T-helper 1 cell treated with Interleukin-12 subunit alpha and Interleukin-12 subunit beta and Interleukin-4 antibody, amounts not matched to agents 30 ng/mL and 1 ng/mL, for 36 hours (primary cell): ENCODE measurements at regions not wholly inside any gene's neighbourhood (a gene's known extent, or its start where the extent isn't known, plus 50 kb on each side); places are given as distances from the start of the nearest gene placed in this dataset.
"Not testable (repeated sequence)": the region's sequence is repeated elsewhere in the genome, so short reads cannot be mapped to it uniquely, and the experiment has no call there.

Experiments
- intact Hi-C: fragments of 100-400 bp; cut with micrococcal nuclease; formaldehyde crosslinking; loops from one replicate; pipeline ENCODE4 v1.15.1; 2024

DNA sequence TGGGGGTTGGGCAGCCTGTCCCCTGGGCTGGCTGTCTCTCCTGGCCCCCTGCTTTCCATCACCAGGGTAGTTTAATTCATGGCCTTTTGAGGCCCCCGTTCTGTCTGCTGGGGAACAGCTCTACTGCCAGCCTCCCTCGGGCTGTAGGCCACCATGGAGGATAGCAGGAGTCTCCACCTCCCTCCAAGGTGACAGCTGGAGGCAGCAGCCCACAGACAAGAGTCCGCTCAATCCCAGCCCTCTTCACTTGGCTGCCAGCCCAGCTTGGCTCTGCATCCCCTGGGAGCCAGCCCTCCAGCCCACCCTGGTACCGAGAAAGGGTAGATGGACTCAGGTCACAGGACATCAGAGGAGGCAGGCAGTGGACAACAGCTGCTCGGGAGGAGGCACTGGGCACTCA, 194.6 kb upstream of the SDK2 start:
- intact Hi-C loops = no loop called here

- intact Hi-C loops = no loop called here
Observed at GRCh38 chr17:73840829-73841228, 196.6 kb upstream of the SDK2 start.

GRCh38 chr17:73841431-73842060, 197.3 kb upstream of the SDK2 start:
- intact Hi-C loops = no loop called here

GRCh38 chr17:73847952-73848351, 203.7 kb upstream of the SDK2 start:
- intact Hi-C loops = no loop called here

- intact Hi-C loops = no loop called here
Observed at GRCh38 chr17:73850426-73850825, 206.2 kb upstream of the SDK2 start.

GRCh38 chr17:73851091-73851490, 206.8 kb upstream of the SDK2 start:
- intact Hi-C loops = no loop called here

DNA sequence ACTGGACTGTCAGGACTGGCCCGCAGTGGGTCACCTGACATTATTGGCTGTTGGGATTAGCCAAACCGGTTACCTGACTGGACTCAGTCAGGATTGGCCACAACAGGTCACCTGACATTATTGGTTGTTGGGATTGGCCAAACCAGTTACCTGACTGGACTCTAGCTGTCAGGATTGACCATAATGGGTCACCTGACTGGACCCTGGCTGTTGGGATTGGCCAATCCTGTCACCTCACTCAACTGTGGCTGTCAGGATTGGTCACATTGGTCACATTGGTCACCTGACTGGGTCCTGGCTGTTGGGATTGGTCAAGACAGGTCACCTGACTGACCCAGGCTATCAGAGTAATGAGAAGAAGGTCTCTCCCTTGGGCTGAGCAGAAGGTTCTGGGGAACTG, 207.7 kb upstream of the SDK2 start:
- intact Hi-C loops = no loop called here

DNA sequence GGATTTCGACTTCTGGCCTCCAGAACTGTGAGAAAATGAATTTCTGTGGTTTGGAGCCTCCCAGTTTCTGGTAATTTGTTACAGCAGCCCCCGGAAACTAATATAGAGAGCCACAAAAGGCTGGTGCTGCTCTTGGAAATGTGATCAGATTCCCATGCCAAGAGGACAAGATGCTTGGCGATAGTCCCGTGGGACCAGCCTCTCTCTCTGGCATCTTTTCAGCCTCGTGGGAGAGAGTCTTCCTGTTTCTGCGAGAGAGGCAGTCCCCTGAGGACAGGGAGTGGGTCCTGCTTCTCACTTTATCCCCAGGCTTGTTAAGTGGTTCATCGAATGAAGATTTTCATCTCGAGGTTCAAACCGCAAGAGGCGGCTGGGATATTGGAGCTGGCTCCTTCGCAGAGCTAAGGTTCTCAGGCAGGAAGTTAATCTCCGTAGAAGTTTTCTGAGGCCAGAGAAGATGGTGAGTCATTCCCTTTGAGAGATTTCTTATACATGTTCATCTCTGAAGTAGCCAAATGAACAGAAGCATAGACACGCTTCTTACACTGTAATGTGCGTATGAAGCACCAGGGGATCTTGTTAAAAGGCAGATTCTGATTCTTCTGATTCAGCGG, 211.6 kb upstream of the SDK2 start:
- intact Hi-C loops = no loop called here

GRCh38 chr17:73856556-73856955, 212.3 kb upstream of the SDK2 start:
- intact Hi-C loops = no loop called here

- intact Hi-C loops = not testable (repeated sequence)
Observed at GRCh38 chr17:73859439-73860008, 215.3 kb upstream of the SDK2 start.

- intact Hi-C loops = no loop called here
Observed at GRCh38 chr17:73861543-73861942, 217.3 kb upstream of the SDK2 start.

GRCh38 chr17:73863761-73864535, 219.7 kb upstream of the SDK2 start:
- intact Hi-C loops = no loop called here

GRCh38 chr17:73865831-73866230, 221.6 kb upstream of the SDK2 start:
- intact Hi-C loops = no loop called here

GRCh38 chr17:73867056-73867455, 222.8 kb upstream of the SDK2 start:
- intact Hi-C loops = no loop called here

DNA sequence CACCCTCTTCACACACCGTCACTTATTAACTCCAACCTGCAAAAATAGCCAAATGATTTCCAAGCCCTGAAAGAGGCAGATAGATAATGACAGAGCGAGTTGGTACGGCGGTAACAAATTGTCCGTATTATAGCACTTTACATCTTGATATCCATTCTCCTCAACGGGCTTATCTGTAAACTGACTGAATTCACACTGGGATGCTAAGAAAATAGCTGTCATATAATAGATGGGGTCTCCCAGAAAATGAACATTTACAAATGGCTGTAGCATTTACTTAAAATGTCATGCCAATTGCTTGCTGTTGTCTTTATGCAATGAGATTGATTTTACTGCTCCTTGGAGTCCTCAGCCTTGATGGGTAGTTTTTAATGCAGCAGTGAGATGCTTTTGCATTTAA, 225.8 kb upstream of the SDK2 start:
- intact Hi-C loops = no loop called here

GRCh38 chr17:73870473-73870872, 226.2 kb upstream of the SDK2 start:
- intact Hi-C loops = no loop called here

GRCh38 chr17:73872816-73873215, 228.6 kb upstream of the SDK2 start:
- intact Hi-C loops = no loop called here

DNA sequence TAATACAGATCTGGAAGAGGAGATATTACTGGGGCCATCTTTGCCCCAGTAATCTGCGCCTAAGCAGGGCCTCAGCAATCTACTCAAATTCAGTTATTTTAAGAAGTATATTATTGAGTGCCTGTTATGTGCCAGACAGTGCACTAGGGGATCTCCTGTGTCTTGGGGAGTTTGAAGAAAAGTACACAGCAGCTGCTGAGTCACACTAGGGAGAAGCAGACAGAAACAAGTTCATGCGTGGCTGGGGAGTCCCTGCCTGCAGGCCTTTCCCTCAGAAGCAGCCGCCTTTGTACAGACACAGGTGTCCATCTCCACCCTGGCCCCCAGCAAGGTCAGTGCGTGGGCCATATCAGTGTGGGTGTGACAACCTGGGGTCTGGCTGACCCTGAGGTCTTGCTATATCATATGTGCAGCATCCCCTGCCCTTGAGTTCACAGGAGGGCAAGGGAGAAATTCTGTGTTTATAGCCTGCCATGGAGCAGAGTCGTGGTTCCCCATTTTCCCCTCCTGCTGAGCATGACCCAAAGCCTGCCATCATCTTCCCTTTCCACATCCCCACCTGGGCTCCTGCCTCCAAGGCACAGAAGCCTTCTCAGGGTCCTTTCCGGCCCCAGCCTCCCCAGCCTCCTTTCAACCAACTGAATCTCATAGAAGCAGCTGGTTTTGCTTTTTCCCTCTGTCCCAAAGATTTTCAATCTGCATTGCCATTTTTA, 229.9 kb upstream of the SDK2 start:
- intact Hi-C loops = no loop called here

DNA sequence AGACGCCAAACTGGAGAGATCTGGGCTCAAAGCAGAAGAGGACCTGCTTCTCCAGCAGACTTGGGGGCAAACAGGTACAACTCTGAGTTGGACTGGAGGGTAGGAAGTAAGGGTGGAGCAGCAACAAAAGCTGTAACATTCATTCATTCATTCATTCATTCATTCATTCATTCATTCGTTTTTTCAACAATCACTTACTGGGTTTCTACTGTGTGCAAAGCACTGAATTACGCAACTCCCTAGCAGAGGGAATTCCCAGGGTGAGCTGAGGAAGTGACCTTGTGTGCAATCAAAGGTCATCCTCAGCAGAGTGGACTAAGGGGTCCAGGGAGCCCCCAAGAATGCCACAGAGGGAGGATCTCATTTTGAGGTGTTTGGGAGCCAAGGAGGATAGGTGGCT, 231.1 kb upstream of the SDK2 start:
- intact Hi-C loops = no loop called here

- intact Hi-C loops = no loop called here
Observed at GRCh38 chr17:73877962-73878361, 233.7 kb upstream of the SDK2 start.

- intact Hi-C loops = no loop called here
Observed at GRCh38 chr17:73878923-73879322, 234.7 kb upstream of the SDK2 start.

GRCh38 chr17:73879987-73880386, 235.7 kb upstream of the SDK2 start:
- intact Hi-C loops = no loop called here
